ENCODE measurements at regions not wholly inside any gene's neighbourhood (a gene's known extent, or its start where the extent isn't known, plus 50 kb on each side); places are given as distances from the start of the nearest gene placed in this dataset.

- no peak for TF ChIP-seq POLR2AphosphoS5 (IDR thresholded peaks at IDR 0.05; ENCODE audit: low read depth, low read length)
- TF ChIP-seq YY1 (IDR thresholded peaks at IDR 0.05; ENCODE audit: low read depth, low read length) = no peak
- no peak for TF ChIP-seq RAD21 (IDR thresholded peaks at IDR 0.05 in 1 of 2, conservative IDR thresholded peaks at IDR 0.05 in 1 of 2; ENCODE audit: low read depth in 2 of 2, low read length in 2 of 2)
- no peak for TF ChIP-seq CTCF (IDR thresholded peaks at IDR 0.05; ENCODE audit: control extremely low read depth in 1 of 3, insufficient read depth in 1 of 3, low read depth in 1 of 3, low read length in 3 of 3)
- TF ChIP-seq ASH2L (IDR thresholded peaks at IDR 0.05; ENCODE audit: low read length) = no peak
- no peak for TF ChIP-seq CEBPB (IDR thresholded peaks at IDR 0.05; ENCODE audit: low read depth, low read length)
- no peak for TF ChIP-seq HDAC2 (IDR thresholded peaks at IDR 0.05; ENCODE audit: borderline replicate concordance in 1 of 2, low read depth in 2 of 2, low read length in 2 of 2)
- no peak for TF ChIP-seq BRCA1 (IDR thresholded peaks at IDR 0.05; ENCODE audit: low read depth, low read length)
- no peak for TF ChIP-seq RXRA (IDR thresholded peaks at IDR 0.05; ENCODE audit: insufficient read depth, low read depth, low read length)
- TF ChIP-seq POLR2A (IDR thresholded peaks at IDR 0.05; ENCODE audit: control extremely low read depth in 1 of 2, low read depth in 2 of 2, low read length in 2 of 2) = no peak
- no peak for TF ChIP-seq CBX8 (IDR thresholded peaks at IDR 0.05; ENCODE audit: borderline replicate concordance, low read depth, low read length)
- TF ChIP-seq TBP (IDR thresholded peaks at IDR 0.05; ENCODE audit: low read depth, low read length) = no peak
- TF ChIP-seq GABPA (IDR thresholded peaks at IDR 0.05; ENCODE audit: borderline replicate concordance, insufficient read depth, low read length) = no peak
- TF ChIP-seq MAX (IDR thresholded peaks at IDR 0.05) = no peak
Measured at GRCh38 chr7:124310934-124311390, 278.1 kb upstream of the TMEM229A start.
